KG1 (cell line): ENCODE measurements at regions not wholly inside any gene's neighbourhood (a gene's known extent, or its start where the extent isn't known, plus 50 kb on each side); places are given as distances from the start of the nearest gene placed in this dataset.

Experiments
- DNase-seq: peaks from one replicate; lab custom pipeline; 2025; lab: John Stamatoyannopoulos, UW

DNA sequence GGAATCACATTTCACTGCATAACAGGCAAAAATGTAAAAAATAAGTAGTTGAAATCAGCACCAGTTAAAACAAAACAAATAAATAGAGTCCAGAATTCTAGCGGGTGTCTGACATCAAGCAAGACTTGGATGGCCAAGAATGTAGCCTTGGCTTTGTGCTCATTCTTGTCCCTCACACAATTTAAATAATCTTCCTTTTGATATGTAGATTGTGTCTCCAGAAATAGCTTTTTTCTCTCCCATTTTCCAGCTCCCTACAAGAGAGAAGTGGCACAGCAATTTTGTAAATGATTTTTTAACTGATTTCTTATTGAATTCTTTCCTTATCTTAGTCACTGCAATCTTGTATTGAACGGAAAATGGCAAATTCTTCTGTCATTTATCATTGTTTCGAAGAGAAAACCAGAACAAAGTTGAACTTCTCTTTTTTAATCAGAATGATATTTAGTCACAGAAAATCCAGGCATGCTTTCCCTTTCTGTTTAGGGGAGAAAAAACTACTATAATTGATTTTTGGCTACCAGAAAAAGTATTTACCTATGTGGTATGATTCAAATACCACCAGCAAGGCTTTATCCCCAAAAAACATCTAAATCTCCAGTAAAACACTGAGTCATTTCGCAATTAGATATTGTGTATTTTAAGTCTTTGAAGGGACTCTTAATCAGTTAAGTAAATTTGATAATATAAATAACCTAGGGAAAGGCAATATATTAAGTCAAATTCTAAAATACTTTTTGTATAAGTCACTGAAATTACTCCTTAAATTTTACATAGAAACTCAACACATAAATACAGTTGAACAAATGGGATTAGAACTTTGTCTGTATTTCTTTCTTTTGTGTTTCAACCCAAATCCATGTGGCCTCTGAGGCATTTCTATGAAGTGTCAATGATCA is 481.7 kb downstream of the GBE1 start:
- no peak for DNase-seq

DNA sequence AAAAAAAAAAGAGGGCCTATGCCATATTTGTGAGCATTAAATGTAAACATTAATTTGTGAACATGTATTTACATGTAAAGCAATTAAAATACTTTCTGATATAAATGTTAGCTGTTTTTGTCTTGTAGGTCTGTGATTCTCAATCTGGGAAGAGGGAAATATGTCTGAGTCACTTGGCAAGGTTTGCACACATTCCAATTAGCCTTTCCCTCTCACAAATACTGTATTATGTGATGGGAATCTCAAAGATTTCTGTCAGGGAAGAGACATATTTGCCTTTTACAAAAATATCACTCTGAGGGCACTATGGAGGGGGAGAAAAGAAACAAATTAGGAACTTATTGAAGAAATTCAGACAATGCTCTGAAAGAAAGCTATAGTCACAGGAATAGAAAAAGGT is 483.6 kb downstream of the GBE1 start:
- no peak for DNase-seq

DNA sequence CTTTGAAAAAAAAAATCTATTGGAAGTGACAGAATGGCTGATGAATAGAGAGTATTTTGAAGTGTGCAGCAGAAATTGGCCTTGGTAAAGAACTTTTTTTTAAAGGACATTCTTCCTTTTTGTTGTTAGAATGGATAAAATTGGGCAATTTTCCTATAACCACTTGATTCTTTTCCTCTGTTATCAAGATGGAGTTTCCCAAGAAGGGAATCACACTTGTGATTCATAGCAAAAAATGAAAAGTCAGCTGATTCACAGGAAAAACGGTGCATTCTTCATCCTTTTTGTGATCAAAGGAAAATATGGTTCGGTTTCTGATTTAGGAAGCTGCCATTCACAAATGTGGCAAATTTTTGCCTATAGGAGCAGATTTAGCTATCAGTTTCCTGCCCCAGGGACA is 486.8 kb downstream of the GBE1 start:
- no peak for DNase-seq

DNA sequence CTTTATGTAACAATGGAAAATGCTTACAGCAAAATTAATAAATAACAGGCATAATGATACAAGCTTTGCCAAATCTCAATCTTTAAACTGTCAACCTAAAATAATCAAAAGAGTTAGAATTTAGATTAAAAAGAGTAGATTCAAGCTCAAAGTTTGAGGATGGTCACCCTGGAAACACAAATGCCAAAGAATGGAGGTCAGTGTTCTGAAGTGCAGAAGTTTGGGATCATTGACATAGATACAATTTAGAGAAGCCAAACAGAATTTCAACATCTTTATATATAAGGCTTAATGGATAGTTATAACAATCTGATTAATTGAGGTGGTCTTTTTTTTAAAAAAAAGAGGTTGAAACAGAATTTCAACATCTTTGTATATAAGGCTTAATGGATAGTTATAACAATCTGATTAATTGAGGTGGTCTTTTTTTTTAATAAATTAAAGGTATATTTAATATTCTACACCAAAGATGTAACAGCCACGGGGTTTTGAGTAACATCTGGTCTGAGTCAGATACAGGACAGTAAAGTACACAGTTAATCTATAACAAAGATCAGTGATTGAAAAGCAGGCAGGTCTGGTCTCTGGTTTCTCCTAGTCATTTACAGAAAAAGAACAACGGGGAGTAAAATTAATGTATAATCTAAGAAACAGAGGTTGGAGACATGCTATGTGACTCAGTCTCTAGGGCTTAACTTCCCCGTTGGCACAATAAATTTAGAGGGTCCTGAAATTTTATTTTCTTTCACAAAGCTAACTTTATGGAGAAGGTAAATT is 490.7 kb downstream of the GBE1 start:
- DNase-seq, result no peak

DNA sequence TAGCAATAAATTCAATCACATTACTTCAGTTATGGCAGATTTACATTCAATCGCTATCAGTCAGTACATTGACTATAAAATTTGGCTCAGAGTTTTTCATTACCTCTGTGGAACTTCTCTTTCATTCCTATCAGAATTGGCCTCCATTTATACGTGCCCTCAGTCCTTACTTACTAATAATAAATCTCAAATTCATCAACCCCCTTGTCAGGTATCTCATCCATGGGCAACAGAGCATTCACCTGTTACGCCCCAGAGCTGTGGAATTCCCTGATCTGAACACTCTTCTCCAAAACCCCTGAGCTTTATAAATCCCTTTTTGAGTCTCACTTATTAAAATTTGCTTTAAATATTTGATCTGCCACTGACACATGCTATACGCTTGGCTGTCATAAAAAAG is 492.9 kb downstream of the GBE1 start:
- DNase-seq, result no peak

- DNase-seq, result no peak
Observed at GRCh38 chr3:81261996-81262395, 499.4 kb downstream of the GBE1 start.

GRCh38 chr3:81255463-81255862 is 506.0 kb downstream of the GBE1 start:
- DNase-seq, result no peak

DNA sequence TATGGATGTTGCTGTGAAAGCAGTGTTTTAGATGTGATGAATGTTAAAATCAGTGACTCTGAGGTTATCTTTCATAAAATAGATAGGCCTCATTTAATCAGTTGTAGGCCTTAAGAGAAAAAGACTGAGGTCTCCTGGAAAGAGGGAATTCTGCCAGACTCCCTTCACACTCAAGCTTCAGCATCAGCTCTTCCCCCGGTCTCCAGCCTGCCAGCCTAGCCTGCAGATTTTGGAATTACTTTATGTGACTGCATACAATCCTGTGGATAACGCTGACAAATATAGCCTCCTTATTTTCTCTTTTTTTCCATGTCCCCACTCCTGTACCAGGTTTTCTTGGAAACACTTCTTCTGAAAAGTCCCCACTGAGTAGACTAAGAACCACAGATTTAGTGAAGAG is 510.3 kb downstream of the GBE1 start:
- no peak for DNase-seq

- DNase-seq, result no peak
Observed at GRCh38 chr3:81249540-81250029, 511.9 kb downstream of the GBE1 start.

- DNase-seq, result no peak
Observed at GRCh38 chr3:81245501-81245900, 515.9 kb downstream of the GBE1 start.

DNA sequence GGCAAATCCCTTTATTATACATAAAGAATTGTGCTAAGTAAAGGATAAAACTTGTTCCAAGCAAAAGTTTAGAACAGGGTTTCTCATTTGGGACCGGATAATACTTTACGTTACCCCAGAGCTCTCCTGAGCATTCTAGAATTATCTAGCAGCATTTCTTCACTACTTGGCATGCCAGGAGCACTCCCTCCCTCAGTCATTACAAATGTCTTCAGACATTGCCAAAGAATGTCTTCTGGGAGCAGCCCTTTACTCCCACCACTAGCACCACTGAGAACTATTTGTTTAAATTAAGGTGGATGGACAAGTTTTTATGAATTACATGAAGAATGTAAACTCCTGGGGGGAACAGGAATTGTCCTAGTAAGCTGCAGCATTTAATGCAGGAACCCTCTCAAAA is 516.4 kb downstream of the GBE1 start:
- no peak for DNase-seq

DNA sequence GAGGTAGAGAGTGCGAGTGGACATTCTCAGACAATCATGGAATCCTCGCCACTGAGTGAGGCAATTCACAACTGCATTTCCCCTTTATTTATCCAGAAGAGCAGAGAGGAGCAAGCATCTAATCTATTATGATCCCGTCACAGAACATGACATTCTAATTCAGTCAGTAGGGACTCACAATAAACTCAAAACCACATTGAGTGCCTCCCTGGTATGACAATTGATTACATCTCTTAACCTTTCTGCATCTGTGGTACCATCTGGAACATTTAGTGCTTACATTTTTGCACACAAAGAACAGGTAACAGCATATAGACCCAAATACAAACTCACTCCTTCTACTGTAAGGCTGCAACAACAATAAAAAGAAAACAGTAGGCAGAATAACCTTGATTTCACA is 517.2 kb downstream of the GBE1 start:
- DNase-seq, result no peak

- DNase-seq, result peak; percentile 4
Observed at GRCh38 chr3:81242871-81243270, 518.6 kb downstream of the GBE1 start.

- DNase-seq, result no peak
Observed at GRCh38 chr3:81237181-81237580, 524.3 kb downstream of the GBE1 start.

DNA sequence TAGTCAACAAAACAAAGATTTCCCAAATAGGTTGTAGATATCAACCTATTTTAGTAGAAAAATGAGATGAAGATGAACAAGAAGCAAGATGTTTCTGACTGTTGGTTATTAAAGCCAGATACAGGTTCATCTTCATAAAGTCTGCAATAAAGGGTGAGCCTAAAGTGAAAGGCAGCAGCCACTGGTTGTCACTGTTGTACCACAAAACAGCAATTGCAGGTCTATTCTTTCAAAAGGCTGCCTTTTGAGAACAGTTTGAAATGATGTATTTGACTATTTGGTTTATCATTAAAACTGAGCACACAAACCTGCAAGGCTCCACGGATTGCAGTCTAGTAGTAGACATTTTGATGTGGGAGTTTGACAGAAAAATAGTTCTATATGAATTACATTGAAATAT is 543.4 kb downstream of the GBE1 start:
- no peak for DNase-seq

GRCh38 chr3:81217101-81217500 is 544.3 kb downstream of the GBE1 start:
- no peak for DNase-seq

DNA sequence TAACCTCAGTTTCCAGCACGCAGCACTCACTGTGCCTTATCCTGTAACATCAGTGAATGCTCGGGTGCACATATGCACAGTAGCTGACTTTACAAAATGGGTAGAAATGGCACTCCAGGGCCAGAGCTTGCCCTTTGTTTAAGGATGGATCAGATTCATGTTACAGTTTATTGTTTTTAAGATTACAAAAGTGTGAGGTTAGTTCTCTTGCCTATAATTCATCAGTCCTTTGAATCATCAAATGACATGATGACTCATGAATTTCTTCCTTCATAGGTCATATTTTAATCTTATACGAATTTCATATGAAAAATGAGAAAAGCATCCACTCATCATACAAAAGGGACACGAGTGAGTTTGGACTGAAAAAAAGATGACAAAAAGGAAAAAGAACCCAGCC is 545.3 kb downstream of the GBE1 start:
- DNase-seq, result no peak

- DNase-seq, result no peak
Observed at GRCh38 chr3:81214631-81215030, 546.8 kb downstream of the GBE1 start.

- DNase-seq, result no peak
Observed at GRCh38 chr3:81199587-81199986, 561.9 kb downstream of the GBE1 start.

- DNase-seq, result no peak
Observed at GRCh38 chr3:81198756-81199155, 562.7 kb downstream of the GBE1 start.

DNA sequence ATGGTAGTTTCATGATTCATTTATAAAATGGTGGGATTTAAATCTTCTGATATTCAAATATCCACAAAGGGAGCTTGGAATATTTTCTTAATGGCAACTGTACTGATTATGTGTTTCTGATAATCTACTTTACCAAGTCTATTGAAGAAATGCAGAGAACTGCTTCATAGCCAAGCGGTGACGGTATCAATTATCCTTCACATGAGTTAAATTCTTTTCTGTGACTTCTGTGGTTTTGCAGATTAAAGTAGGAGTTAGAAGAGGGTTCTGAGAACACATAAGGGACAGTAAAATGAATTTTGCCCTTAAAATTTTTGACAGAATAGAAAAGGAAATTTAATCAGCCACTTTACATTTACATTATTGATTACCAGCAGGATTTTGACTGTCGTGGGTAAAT is 563.2 kb downstream of the GBE1 start:
- DNase-seq, result no peak

GRCh38 chr3:81197386-81197785 is 564.1 kb downstream of the GBE1 start:
- DNase-seq, result no peak

DNA sequence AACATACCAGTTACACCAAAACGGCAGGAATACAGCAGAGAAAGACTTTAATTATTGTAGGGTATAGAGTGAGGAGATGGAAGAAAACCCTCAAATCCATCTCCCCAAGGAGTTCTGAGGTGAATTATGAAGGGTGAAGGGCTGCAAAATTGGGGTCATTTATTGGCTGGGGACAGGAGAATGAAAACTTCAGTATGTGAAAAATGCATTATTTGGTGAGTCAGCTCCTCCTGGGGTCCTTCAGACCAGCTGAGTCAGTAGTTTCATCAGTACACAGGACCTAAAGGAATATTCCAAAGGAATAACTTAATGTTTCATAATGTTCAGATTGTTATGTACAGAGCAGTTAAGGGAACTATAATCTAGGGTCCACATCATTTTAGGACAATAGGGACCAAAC is 566.0 kb downstream of the GBE1 start:
- DNase-seq, result no peak
